IMR-90 (cell line): ENCODE measurements at regions not wholly inside any gene's neighbourhood (a gene's known extent, or its start where the extent isn't known, plus 50 kb on each side); places are given as distances from the start of the nearest gene placed in this dataset.

Experiments used
- ATAC-seq: fragments of 200-7000 bp; cut with Tn5 transposase; 2 replicates; pipeline ENCODE4 v1.9.1; 2020; ENCODE audit warnings: low read depth, mild to moderate bottlenecking, moderate library complexity
- BruUV-seq: library from RNA; stranded (reverse); fragments of 400-500 nt; replicated peaks from 2 replicates; lab custom pipeline; 2021; lab: Mats Ljungman, UMichigan
- CTCF ChIA-PET: fragments of 300-600 bp; formaldehyde crosslinking; extraction: SDS; loops from one replicate; lab custom pipeline; 2021; ENCODE audit warnings: antibody characterized with exemption; lab: Yijun Ruan, JAX
- POLR2A ChIA-PET: fragments of 300-600 bp; sonication (Branson Sonifier 250); formaldehyde crosslinking; loops from one replicate; lab custom pipeline; 2022; ENCODE audit warnings: antibody characterized with exemption; ENCODE audit not compliant: unreplicated experiment; lab: Charles Lee
- DNase-seq: peaks from one replicate; pipeline ENCODE4 v3.0.0; 2013
- H2AFZ ChIP-seq: replicated peaks from 2 replicates; pipeline ENCODE3; 2013; ENCODE audit warnings: low read length, mild to moderate bottlenecking; ENCODE audit not compliant: poor library complexity
- H2AK5ac ChIP-seq: 2 replicates; pipeline ENCODE4 v1.6.1; 2013; ENCODE audit warnings: low read depth, low read length, inconsistent platforms
- H2AK9ac ChIP-seq: replicated peaks from 2 replicates; pipeline ENCODE3; 2013; ENCODE audit warnings: mild to moderate bottlenecking, low read depth, low read length, moderate library complexity; ENCODE audit not compliant: poor library complexity
- H2BK120ac ChIP-seq: 2 replicates; pipeline ENCODE4 v1.6.1; 2013; ENCODE audit warnings: low read depth, low read length, inconsistent platforms
- H2BK15ac ChIP-seq: 3 replicates; pipeline ENCODE4 v1.6.1; 2013; ENCODE audit warnings: low read depth, low read length, inconsistent platforms
- H2BK20ac ChIP-seq: 2 replicates; pipeline ENCODE4 v1.6.1; 2013; ENCODE audit warnings: low read depth, mild to moderate bottlenecking, inconsistent platforms, low read length, moderate library complexity
- H2BK5ac ChIP-seq: 2 replicates; pipeline ENCODE4 v1.6.1; 2013; ENCODE audit warnings: mild to moderate bottlenecking, low read depth, low read length, inconsistent platforms; ENCODE audit not compliant: poor library complexity, severe bottlenecking
- H3K14ac ChIP-seq: replicated peaks from 2 replicates; pipeline ENCODE4 v1.6.1; 2013; ENCODE audit warnings: low read depth, low read length, inconsistent platforms
- H3K18ac ChIP-seq: 2 replicates; pipeline ENCODE4 v1.6.1; 2013; ENCODE audit warnings: low read depth, low read length, control low read depth
- H3K23ac ChIP-seq: 2 replicates; pipeline ENCODE4 v1.6.1; 2013; ENCODE audit warnings: low read depth, low read length, inconsistent platforms
- H3K27ac ChIP-seq: 2 replicates; pipeline ENCODE4 v1.5.1; 2013; ENCODE audit warnings: mild to moderate bottlenecking, control low read depth, low read length; ENCODE audit not compliant: insufficient read depth
- H3K27me3 ChIP-seq: 2 replicates; pipeline ENCODE4 v1.6.1; 2013; ENCODE audit warnings: low read length; ENCODE audit not compliant: control insufficient read depth, insufficient read depth
- H3K36me3 ChIP-seq: 2 replicates; pipeline ENCODE4 v1.6.1; 2013; ENCODE audit warnings: low read length, mixed read lengths; ENCODE audit not compliant: control insufficient read depth, insufficient read depth
- H3K4ac ChIP-seq: 2 replicates; pipeline ENCODE4 v1.6.1; 2013; ENCODE audit warnings: low read depth, low read length, inconsistent platforms
- H3K4me1 ChIP-seq: 2 replicates; pipeline ENCODE4 v1.6.1; 2013; ENCODE audit warnings: low read length, mixed read lengths; ENCODE audit not compliant: control insufficient read depth, insufficient read depth
- H3K4me2 ChIP-seq: 2 replicates; pipeline ENCODE4 v1.6.1; 2013; ENCODE audit warnings: low read depth, mild to moderate bottlenecking, control low read depth, low read length, moderate library complexity
- H3K4me3 ChIP-seq: 2 replicates; pipeline ENCODE4 v1.5.1; 2013; ENCODE audit warnings: low read depth, mild to moderate bottlenecking, control low read depth, low read length, moderate library complexity; ENCODE audit not compliant: insufficient read depth
- H3K56ac ChIP-seq: 2 replicates; pipeline ENCODE4 v1.6.1; 2013; ENCODE audit warnings: low read length, inconsistent platforms; ENCODE audit not compliant: insufficient read depth; ENCODE audit errors: extremely low read depth
- H3K79me1 ChIP-seq, 2 experiments: 2 replicates each; pipeline ENCODE4 v1.6.1; 2013; ENCODE audit warnings: low read length in 2 of 2, inconsistent platforms in 1 of 2, low read depth in 1 of 2
- H3K9ac ChIP-seq: 2 replicates; pipeline ENCODE4 v1.6.1; 2013; ENCODE audit warnings: low read depth, low read length, control low read depth
- H3K9me1 ChIP-seq: 2 replicates; pipeline ENCODE4 v1.6.1; 2013; ENCODE audit warnings: low read length, inconsistent platforms; ENCODE audit not compliant: insufficient read depth
- H3K9me3 ChIP-seq: 2 replicates; pipeline ENCODE4 v1.6.1; 2013; ENCODE audit warnings: low read length; ENCODE audit not compliant: control insufficient read depth, insufficient read depth
- H4K20me1 ChIP-seq: 2 replicates; pipeline ENCODE4 v1.6.1; 2013; ENCODE audit warnings: low read length, inconsistent platforms; ENCODE audit not compliant: insufficient read depth
- H4K5ac ChIP-seq: 2 replicates; pipeline ENCODE4 v1.6.1; 2013; ENCODE audit warnings: mild to moderate bottlenecking, low read depth, low read length, control low read depth
- H4K8ac ChIP-seq, 2 experiments: 2 replicates each; pipeline ENCODE4 v1.6.1; 2013; ENCODE audit warnings: low read depth in 2 of 2, low read length in 2 of 2, control low read depth in 1 of 2, inconsistent platforms in 1 of 2
- H4K91ac ChIP-seq: 2 replicates; pipeline ENCODE4 v1.6.1; 2013; ENCODE audit warnings: low read depth, low read length, inconsistent platforms; ENCODE audit not compliant: insufficient read depth
- BHLHE40 ChIP-seq: fragments of 150-350 bp; IDR thresholded peaks from 2 replicates; pipeline ENCODE4 v1.6.1; 2016; ENCODE audit warnings: mild to moderate bottlenecking, low read depth, low read length
- CEBPB ChIP-seq: IDR thresholded peaks from 2 replicates; pipeline ENCODE4 v1.6.1; 2012; ENCODE audit warnings: low read depth, low read length, improper control_type of control experiment
- CHD1 ChIP-seq: IDR thresholded peaks from 2 replicates; pipeline ENCODE4 v1.6.1; 2012; ENCODE audit warnings: low read depth, low read length, improper control_type of control experiment
- CTCF ChIP-seq: conservative IDR thresholded peaks from 2 replicates; pipeline ENCODE4 v1.5.1; 2012; ENCODE audit warnings: mild to moderate bottlenecking, low read depth, low read length, improper control_type of control experiment
- FOS ChIP-seq: fragments of 150-350 bp; IDR thresholded peaks from 2 replicates; pipeline ENCODE4 v1.6.1; 2016; ENCODE audit warnings: low read depth, low read length
- MAFK ChIP-seq: IDR thresholded peaks from 2 replicates; pipeline ENCODE4 v1.6.1; 2012; ENCODE audit warnings: low read depth, low read length, improper control_type of control experiment
- MAZ ChIP-seq: IDR thresholded peaks from 2 replicates; pipeline ENCODE4 v1.6.1; 2012; ENCODE audit warnings: low read depth, mild to moderate bottlenecking, low read length, improper control_type of control experiment, moderate library complexity, borderline replicate concordance
- MXI1 ChIP-seq: IDR thresholded peaks from 2 replicates; pipeline ENCODE4 v1.6.1; 2012; ENCODE audit warnings: low read depth, mild to moderate bottlenecking, low read length, moderate library complexity, borderline replicate concordance
- NFE2L2 ChIP-seq: fragments of 150-350 bp; IDR thresholded peaks from 2 replicates; pipeline ENCODE4 v1.6.1; 2016; ENCODE audit warnings: low read depth, mild to moderate bottlenecking, low read length
- POLR2A ChIP-seq: IDR thresholded peaks from 2 replicates; pipeline ENCODE4 v1.6.1; 2012; ENCODE audit warnings: mild to moderate bottlenecking, low read depth, low read length
- RAD21 ChIP-seq: IDR thresholded peaks from 2 replicates; pipeline ENCODE4 v1.6.1; 2012; ENCODE audit warnings: low read length, improper control_type of control experiment
- RCOR1 ChIP-seq: IDR thresholded peaks from 2 replicates; pipeline ENCODE4 v1.6.1; 2012; ENCODE audit warnings: mild to moderate bottlenecking, low read length, improper control_type of control experiment; ENCODE audit not compliant: insufficient replicate concordance
- RFX5 ChIP-seq: IDR thresholded peaks from 2 replicates; pipeline ENCODE4 v1.8.0; 2012; ENCODE audit warnings: low read depth, mild to moderate bottlenecking, low read length, moderate library complexity
- SMC3 ChIP-seq: fragments of 150-350 bp; IDR thresholded peaks from 2 replicates; pipeline ENCODE4 v1.6.1; 2016; ENCODE audit warnings: low read depth, mild to moderate bottlenecking, antibody characterized with exemption, low read length, moderate library complexity
- USF2 ChIP-seq: fragments of 150-350 bp; IDR thresholded peaks from 2 replicates; pipeline ENCODE4 v1.6.1; 2017; ENCODE audit warnings: mild to moderate bottlenecking, antibody characterized with exemption, low read length, low read depth
- WGBS, 2 experiments: methylation state at CpG; one replicate each; pipeline versions ENCODE4 v1.1.5 to v1.1.7; 2013; ENCODE audit warnings: missing lambda C conversion rate in 2 of 2; ENCODE audit not compliant: insufficient read length in 1 of 2; ENCODE audit errors: extremely low coverage in 2 of 2; 5-methylcytosine and 5-hydroxymethylcytosine counted together
- dilution Hi-C: fragments of 300-500 bp; cut with HindIII; formaldehyde crosslinking; loops from one replicate; pipeline ENCODE4 v1.14.3; 2018; ENCODE audit warnings: low sequenced_read_pairs; ENCODE audit not compliant: unreplicated experiment
- in situ Hi-C: fragments of 300-500 bp; cut with MboI; formaldehyde crosslinking; loops from 3 replicates; pipeline ENCODE4 v1.14.3; 2019; ENCODE audit warnings: low sequenced_read_pairs, inconsistent platforms, mixed read lengths
- intact Hi-C: fragments of 100-400 bp; cut with micrococcal nuclease; formaldehyde crosslinking; loops from 2 replicates; pipeline ENCODE4 v1.10.0; 2022
- TF ChIP-seq, protein P1 (sequence below): fragments of 150-350 bp; IDR thresholded peaks from 2 replicates; pipeline ENCODE4 v1.6.1; 2016; ENCODE audit warnings: low read depth, mild to moderate bottlenecking, low read length, moderate library complexity, borderline replicate concordance

GRCh38 chr10:44009891-44010632, 361.4 kb upstream of the ZNF32 start:
- no TSS peak for BruUV-seq
- ChIA-PET POLR2A (no interaction called here), CTCF (no interaction called here)
- Histone ChIP-seq H3K4ac (no peak overlapping the region), H3K79me1 (no peaks in the 10 kb centered on the region), H4K91ac (no peak overlapping the region), H3K4me3 (no peak overlapping the region), H3K27me3 (peaks cover 11% of the 10 kb centered on the region), H2BK120ac (no peak overlapping the region), H2BK15ac (no peak overlapping the region), H3K9ac (no peak overlapping the region), H4K5ac (no peak overlapping the region), H3K9me1 (no peaks in the 10 kb centered on the region), H3K56ac (no peak overlapping the region), H3K23ac (no peak overlapping the region), H3K9me3 (no peaks in the 10 kb centered on the region), H2AK9ac (no peak overlapping the region), H3K27ac (no peak overlapping the region), H3K4me2 (no peak overlapping the region), H4K8ac (no peak overlapping the region), H2BK20ac (no peak overlapping the region), H3K14ac (no peak overlapping the region), H2BK5ac (no peak overlapping the region), H3K4me1 (no peaks in the 10 kb centered on the region), H2AK5ac (no peak overlapping the region), H3K18ac (no peak overlapping the region), H2AFZ (no peak overlapping the region), H3K36me3 (no peaks in the 10 kb centered on the region), H4K20me1 (no peaks in the 10 kb centered on the region)
- no peak for TF ChIP-seq CEBPB
- no peak for TF ChIP-seq BHLHE40
- TF ChIP-seq NFE2L2: no peak
- no peak for TF ChIP-seq USF2
- no peak for TF ChIP-seq POLR2A
- no peak for TF ChIP-seq MAFK
- no peak for TF ChIP-seq CHD1
- no peak for TF ChIP-seq SMC3
- no peak for TF ChIP-seq FOS
- no peak for TF ChIP-seq MAZ
- no peak for TF ChIP-seq RAD21
- TF ChIP-seq MXI1: no peak
- no peak for TF ChIP-seq RCOR1
- TF ChIP-seq, protein P1, sequence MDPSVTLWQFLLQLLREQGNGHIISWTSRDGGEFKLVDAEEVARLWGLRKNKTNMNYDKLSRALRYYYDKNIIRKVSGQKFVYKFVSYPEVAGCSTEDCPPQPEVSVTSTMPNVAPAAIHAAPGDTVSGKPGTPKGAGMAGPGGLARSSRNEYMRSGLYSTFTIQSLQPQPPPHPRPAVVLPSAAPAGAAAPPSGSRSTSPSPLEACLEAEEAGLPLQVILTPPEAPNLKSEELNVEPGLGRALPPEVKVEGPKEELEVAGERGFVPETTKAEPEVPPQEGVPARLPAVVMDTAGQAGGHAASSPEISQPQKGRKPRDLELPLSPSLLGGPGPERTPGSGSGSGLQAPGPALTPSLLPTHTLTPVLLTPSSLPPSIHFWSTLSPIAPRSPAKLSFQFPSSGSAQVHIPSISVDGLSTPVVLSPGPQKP: no peak
- TF ChIP-seq CTCF: no peak
- TF ChIP-seq RFX5: no peak
- dilution Hi-C loops: no loop called here
- in situ Hi-C loops: no loop called here
- DNase-seq: no peak
- ATAC-seq: no peak
- intact Hi-C loops: no loop called here
- WGBS, 2 experiments: 78% methylated on average over 3 of the region's 8 CpGs; no CpG with 5 or more reads in 1 of the 2 experiments
